Superior temporal gyrus (tissue), 1 donor: ENCODE measurements at regions not wholly inside any gene's neighbourhood (a gene's known extent, or its start where the extent isn't known, plus 50 kb on each side); places are given as distances from the start of the nearest gene placed in this dataset.

Experiments used
- DNase-seq: peaks from one replicate; pipeline ENCODE4 v3.0.0-alpha.2; 2016; ENCODE audit errors: extremely low spot score

GRCh38 chr10:14468023-14468441 lies 137.3 kb upstream of the FRMD4A start:
- no peak for DNase-seq

GRCh38 chr10:14466257-14466656 lies 135.5 kb upstream of the FRMD4A start:
- no peak for DNase-seq

- no peak for DNase-seq
Measured at GRCh38 chr10:14460447-14460846, 129.7 kb upstream of the FRMD4A start.

GRCh38 chr10:14459665-14460064 lies 128.9 kb upstream of the FRMD4A start:
- no peak for DNase-seq

- no peak for DNase-seq
Measured at GRCh38 chr10:14456870-14457266, 126.1 kb upstream of the FRMD4A start.

GRCh38 chr10:14456218-14456869 lies 125.6 kb upstream of the FRMD4A start:
- DNase-seq: no peak

- no peak for DNase-seq
Measured at GRCh38 chr10:14454629-14455028, 123.9 kb upstream of the FRMD4A start.

GRCh38 chr10:14454206-14454605 lies 123.5 kb upstream of the FRMD4A start:
- no peak for DNase-seq

GRCh38 chr10:14453593-14453992 lies 122.9 kb upstream of the FRMD4A start:
- no peak for DNase-seq

- no peak for DNase-seq
Measured at GRCh38 chr10:14451341-14451740, 120.6 kb upstream of the FRMD4A start.

- no peak for DNase-seq
Measured at GRCh38 chr10:14450041-14450491, 119.3 kb upstream of the FRMD4A start.

GRCh38 chr10:14449293-14449815 lies 118.6 kb upstream of the FRMD4A start:
- no peak for DNase-seq

- no peak for DNase-seq
Measured at GRCh38 chr10:14448197-14448990, 117.7 kb upstream of the FRMD4A start.

GRCh38 chr10:14447094-14447839 lies 116.5 kb upstream of the FRMD4A start:
- DNase-seq: no peak

GRCh38 chr10:14439451-14440259 lies 108.9 kb upstream of the FRMD4A start:
- DNase-seq: no peak

- no peak for DNase-seq
Measured at GRCh38 chr10:14438576-14438975, 107.9 kb upstream of the FRMD4A start.

- no peak for DNase-seq
Measured at GRCh38 chr10:14438057-14438456, 107.3 kb upstream of the FRMD4A start.

GRCh38 chr10:14435976-14436632 lies 105.4 kb upstream of the FRMD4A start:
- no peak for DNase-seq

GRCh38 chr10:14433147-14433546 lies 102.4 kb upstream of the FRMD4A start:
- no peak for DNase-seq

- DNase-seq: no peak
Measured at GRCh38 chr10:14431868-14432267, 101.1 kb upstream of the FRMD4A start.
